ENCODE measurements at regions not wholly inside any gene's neighbourhood (a gene's known extent, or its start where the extent isn't known, plus 50 kb on each side); places are given as distances from the start of the nearest gene placed in this dataset.

- peaks cover 7% of the 10 kb centered on the region for H3K79me1 ChIP-seq (ENCODE audit: low read depth, low read length)
- H3K4me3 ChIP-seq (ENCODE audit: extremely low read depth in 1 of 4, insufficient read depth in 2 of 4, low read depth in 3 of 4, low read length in 4 of 4) = no peak overlapping the region
- WGBS, 2 experiments (ENCODE audit: extremely low coverage in 1 of 2, insufficient coverage in 1 of 2, insufficient read length in 1 of 2, insufficient replicate concordance in 2 of 2, low coverage in 1 of 2, low lambda C conversion rate in 2 of 2, missing lambda C conversion rate in 1 of 2) = 95% methylated on average over 8 of the region's 8 CpGs; no CpG with 5 or more reads in 1 of the 2 experiments
- H4K91ac ChIP-seq (replicated peaks; ENCODE audit: insufficient read length, low read length) = no peak overlapping the region
- H3K9ac ChIP-seq (replicated peaks in 1 of 4; ENCODE audit: extremely low read depth in 1 of 4, low read depth in 3 of 4, low read length in 3 of 4) = no peak overlapping the region; a peak in 1 of 7 replicates
- H3K23me2 ChIP-seq (ENCODE audit: low read depth, low read length) = no peaks in the 10 kb centered on the region
- no peak overlapping the region for H2BK120ac ChIP-seq (replicated peaks; ENCODE audit: low read depth, low read length)
- peaks cover 2 to 17% (median 6%) of the 10 kb centered on the region in 4 experiments; a peak in 5 of 8 replicates for H3K36me3 ChIP-seq (ENCODE audit: control insufficient read depth in 2 of 4, insufficient read depth in 4 of 4, low read length in 3 of 4)
- H2BK20ac ChIP-seq (ENCODE audit: low read length) = no peak overlapping the region
- ChIA-PET CTCF (ENCODE audit: partially characterized antibody) (interaction anchor here (0.8 to 2.2 kb wide), 7 partner anchors 9 to 279 kb away, joined by 3 to 6 read pairs (median 3); no protein-coding TSS in a partner anchor), POLR2A (ENCODE audit: partially characterized antibody) (interaction anchor here (0.6 kb wide), 1 partner anchor 434 kb away, joined by 3 read pairs; no protein-coding TSS in a partner anchor)
- no peak overlapping the region for H3K4me2 ChIP-seq (ENCODE audit: insufficient read depth in 1 of 2, low read depth in 2 of 2, low read length in 2 of 2)
- DNase-seq (ENCODE audit: low read depth in 1 of 2, low spot score in 2 of 2) = no peak
- no peak overlapping the region for H3K4ac ChIP-seq (replicated peaks; ENCODE audit: insufficient read length, low read depth, low read length)
- no peak overlapping the region for H3K14ac ChIP-seq (ENCODE audit: insufficient read length)
- no peak overlapping the region for H2AFZ ChIP-seq (ENCODE audit: low read length)
- H2AK5ac ChIP-seq (ENCODE audit: low read depth, low read length) = no peak overlapping the region
- no peak overlapping the region for H3K56ac ChIP-seq (replicated peaks; ENCODE audit: insufficient read length, low read depth, low read length)
- peaks cover 3 to 16% of the 10 kb centered on the region in 2 experiments for H4K20me1 ChIP-seq (replicated peaks in 1 of 2; ENCODE audit: control insufficient read depth in 1 of 2, insufficient read depth in 2 of 2, low read length in 2 of 2)
- FAIRE-seq = no peak
- no peak overlapping the region for H2BK15ac ChIP-seq (ENCODE audit: low read length)
- H3K18ac ChIP-seq (ENCODE audit: extremely low read depth, low read length) = no peak overlapping the region
- TF ChIP-seq JUN (IDR thresholded peaks at IDR 0.05; ENCODE audit: low read depth, low read length) = no peak
- TF ChIP-seq FOSL1 (IDR thresholded peaks at IDR 0.05; ENCODE audit: insufficient read depth, low read depth, low read length) = no peak
- no peak for TF ChIP-seq SIX5 (IDR thresholded peaks at IDR 0.05; ENCODE audit: low read depth, low read length)
- H3K23ac ChIP-seq (ENCODE audit: insufficient read length) = no peak overlapping the region
- peaks cover 0 to 4% of the 10 kb centered on the region in 2 experiments; a peak in 2 of 4 replicates for H3K79me2 ChIP-seq (ENCODE audit: control insufficient read depth in 1 of 2, insufficient read depth in 2 of 2, low read length in 2 of 2)
- H4K8ac ChIP-seq (ENCODE audit: extremely low read depth, insufficient read depth, low read length) = no peak overlapping the region
- H3K4me1 ChIP-seq (replicated peaks in 1 of 4; ENCODE audit: control insufficient read depth in 3 of 4, insufficient read depth in 4 of 4, low read length in 3 of 4) = no peaks in the 10 kb centered on the region
- no peaks in the 10 kb centered on the region for H3K9me3 ChIP-seq (ENCODE audit: insufficient read depth in 2 of 2, low read depth in 1 of 2, low read length in 1 of 2)
- H3K27me3 ChIP-seq (replicated peaks in 1 of 4; ENCODE audit: control insufficient read depth in 3 of 4, extremely low read depth in 1 of 4, insufficient read depth in 3 of 4, low read length in 3 of 4) = no peaks in the 10 kb centered on the region
- no peak overlapping the region for H4K5ac ChIP-seq (ENCODE audit: insufficient read length, low read depth, low read length)
- no peak overlapping the region for H2BK12ac ChIP-seq (ENCODE audit: low read depth, low read length)
- H2BK5ac ChIP-seq (ENCODE audit: low read depth, low read length) = no peak overlapping the region
- no peak overlapping the region for H3K27ac ChIP-seq (ENCODE audit: low read depth, low read length)
These were observed 59.0 kb downstream of the PTPRS start for GRCh38 chr19:5281588-5281987.

All from H1 (cell line).